Right lobe of liver (tissue), 4 donors: ENCODE measurements at regions not wholly inside any gene's neighbourhood (a gene's known extent, or its start where the extent isn't known, plus 50 kb on each side); places are given as distances from the start of the nearest gene placed in this dataset.

Experiments used
- CTCF ChIP-seq, 4 donors: fragments of 200-600 bp in 3 of 4; fragments of 450-650 bp in 1 of 4; IDR thresholded peaks; one replicate each; pipeline versions ENCODE4 v1.5.1 to v1.8.0; 2016 to 2022; ENCODE audit warnings: antibody characterized with exemption in 4 of 4, mild to moderate bottlenecking in 2 of 4
- POLR2A ChIP-seq: fragments of 450-650 bp; IDR thresholded peaks from one replicate; pipeline ENCODE4 v1.6.1; 2017; ENCODE audit warnings: antibody characterized with exemption, mild to moderate bottlenecking
- donor health status: DM: no; HTN: no; CAD: no.
- donor health status: DM: no; HTN: no; CAD: no.
- donor health status: DM: no; HTN: yes; CAD: no.

GRCh38 chr4:54958236-54958635 lies 167.2 kb downstream of the KDR start:
- no peak for TF ChIP-seq CTCF (IDR thresholded peaks at IDR 0.05)
- TF ChIP-seq POLR2A = no peak
